Subcutaneous abdominal adipose tissue (tissue), 5 donors: ENCODE measurements at regions not wholly inside any gene's neighbourhood (a gene's known extent, or its start where the extent isn't known, plus 50 kb on each side); places are given as distances from the start of the nearest gene placed in this dataset.

Source experiments
- H3K27ac ChIP-seq: one replicate; pipeline ENCODE4 v1.7.0; 2013; ENCODE audit warnings: low read depth, mild to moderate bottlenecking, inconsistent platforms, low read length, moderate library complexity
- H3K27me3 ChIP-seq, 5 donors: one replicate each; pipeline ENCODE4 v1.7.0; 2013; ENCODE audit warnings: low read length in 5 of 5, inconsistent platforms in 1 of 5; ENCODE audit not compliant: control insufficient read depth in 5 of 5, insufficient read depth in 4 of 5
- H3K36me3 ChIP-seq, 5 donors: one replicate each; pipeline ENCODE4 v1.7.0; 2013; ENCODE audit warnings: low read length in 5 of 5; ENCODE audit not compliant: control insufficient read depth in 5 of 5, insufficient read depth in 5 of 5
- H3K4me1 ChIP-seq, 5 donors: one replicate each; pipeline ENCODE4 v1.7.0; 2013; ENCODE audit warnings: low read length in 5 of 5, mild to moderate bottlenecking in 3 of 5, moderate library complexity in 1 of 5; ENCODE audit not compliant: control insufficient read depth in 5 of 5, insufficient read depth in 5 of 5
- H3K4me3 ChIP-seq, 5 donors: one replicate each; pipeline ENCODE4 v1.7.0; 2013; ENCODE audit warnings: low read length in 5 of 5, low read depth in 1 of 5
- H3K9ac ChIP-seq, 5 donors: one replicate each; pipeline ENCODE4 v1.7.0; 2013; ENCODE audit warnings: low read length in 5 of 5, mild to moderate bottlenecking in 4 of 5, moderate library complexity in 3 of 5
- H3K9me3 ChIP-seq, 5 donors: one replicate each; pipeline ENCODE4 v1.7.0; 2013; ENCODE audit warnings: low read length in 5 of 5; ENCODE audit not compliant: control insufficient read depth in 5 of 5
- donor health status: healthy.
- donor health status: healthy.
- donor health status: healthy.
- donor health status: healthy.
- donor health status: healthy.

GRCh38 chr14:43480976-43481375, 1026.1 kb downstream of the FSCB start:
- no peaks in the 10 kb centered on the region for H3K4me1 ChIP-seq
- no peak overlapping the region for H3K4me3 ChIP-seq
- H3K27ac ChIP-seq, result no peak overlapping the region
- H3K27me3 ChIP-seq, result no peaks in the 10 kb centered on the region
- no peak overlapping the region for H3K9ac ChIP-seq
- no peaks in the 10 kb centered on the region for H3K36me3 ChIP-seq
- H3K9me3 ChIP-seq, result no peaks in the 10 kb centered on the region

GRCh38 chr14:43479596-43480195, 1027.4 kb downstream of the FSCB start:
- Histone ChIP-seq H3K4me3 (no peak overlapping the region), H3K27ac (no peak overlapping the region), H3K9ac (no peak overlapping the region), H3K27me3 (no peaks in the 10 kb centered on the region), H3K36me3 (no peaks in the 10 kb centered on the region), H3K9me3 (no peaks in the 10 kb centered on the region), H3K4me1 (no peaks in the 10 kb centered on the region)

GRCh38 chr14:43476822-43477221, 1030.3 kb downstream of the FSCB start:
- no peaks in the 10 kb centered on the region for H3K36me3 ChIP-seq
- H3K9ac ChIP-seq, result no peak overlapping the region
- no peaks in the 10 kb centered on the region for H3K27me3 ChIP-seq
- no peaks in the 10 kb centered on the region for H3K4me1 ChIP-seq
- no peaks in the 10 kb centered on the region for H3K9me3 ChIP-seq
- H3K4me3 ChIP-seq, result no peak overlapping the region
- H3K27ac ChIP-seq, result no peak overlapping the region

GRCh38 chr14:43475757-43476156, 1031.3 kb downstream of the FSCB start:
- Histone ChIP-seq H3K9ac (no peak overlapping the region), H3K27me3 (no peaks in the 10 kb centered on the region), H3K36me3 (no peaks in the 10 kb centered on the region), H3K9me3 (no peaks in the 10 kb centered on the region), H3K4me1 (no peaks in the 10 kb centered on the region), H3K4me3 (no peak overlapping the region), H3K27ac (no peak overlapping the region)

GRCh38 chr14:43471595-43471994, 1035.5 kb downstream of the FSCB start:
- Histone ChIP-seq H3K4me3 (no peak overlapping the region), H3K4me1 (no peaks in the 10 kb centered on the region), H3K27me3 (no peaks in the 10 kb centered on the region), H3K9me3 (no peaks in the 10 kb centered on the region), H3K36me3 (no peaks in the 10 kb centered on the region), H3K9ac (no peak overlapping the region), H3K27ac (no peak overlapping the region)

GRCh38 chr14:43464968-43465367, 1042.1 kb downstream of the FSCB start:
- Histone ChIP-seq H3K36me3 (no peaks in the 10 kb centered on the region), H3K4me1 (no peaks in the 10 kb centered on the region), H3K9ac (no peak overlapping the region), H3K9me3 (peaks cover 0 to 4% (median 0%) of the 10 kb centered on the region in 5 donors), H3K27ac (no peak overlapping the region), H3K27me3 (no peaks in the 10 kb centered on the region), H3K4me3 (no peak overlapping the region)

- no peaks in the 10 kb centered on the region for H3K27me3 ChIP-seq
- H3K4me1 ChIP-seq, result no peaks in the 10 kb centered on the region
- H3K9me3 ChIP-seq, result peaks cover 0 to 3% (median 2%) of the 10 kb centered on the region in 5 donors
- H3K4me3 ChIP-seq, result no peak overlapping the region
- no peaks in the 10 kb centered on the region for H3K36me3 ChIP-seq
- no peak overlapping the region for H3K27ac ChIP-seq
- no peak overlapping the region for H3K9ac ChIP-seq
Measured at GRCh38 chr14:43449291-43449690, 1057.8 kb downstream of the FSCB start.

- Histone ChIP-seq H3K9ac (no peak overlapping the region), H3K9me3 (no peaks in the 10 kb centered on the region), H3K4me3 (no peak overlapping the region), H3K27me3 (no peaks in the 10 kb centered on the region), H3K4me1 (no peaks in the 10 kb centered on the region), H3K36me3 (no peaks in the 10 kb centered on the region), H3K27ac (no peak overlapping the region)
Measured at GRCh38 chr14:43438056-43438455, 1069.0 kb downstream of the FSCB start.

GRCh38 chr14:43418324-43418723, 1088.8 kb downstream of the FSCB start:
- Histone ChIP-seq H3K27ac (no peak overlapping the region), H3K4me1 (no peaks in the 10 kb centered on the region), H3K36me3 (no peaks in the 10 kb centered on the region), H3K9ac (no peak overlapping the region), H3K9me3 (peaks cover 0 to 2% (median 0%) of the 10 kb centered on the region in 5 donors), H3K27me3 (no peaks in the 10 kb centered on the region), H3K4me3 (no peak overlapping the region)

- H3K36me3 ChIP-seq, result no peaks in the 10 kb centered on the region
Measured at GRCh38 chr14:43413084-43413483, 1094.0 kb downstream of the FSCB start.

GRCh38 chr14:43411841-43412240, 1095.2 kb downstream of the FSCB start:
- H3K9me3 ChIP-seq, result no peaks in the 10 kb centered on the region
- H3K9ac ChIP-seq, result no peak overlapping the region
- no peaks in the 10 kb centered on the region for H3K27me3 ChIP-seq
- no peaks in the 10 kb centered on the region for H3K4me1 ChIP-seq
- no peak overlapping the region for H3K27ac ChIP-seq
- H3K4me3 ChIP-seq, result no peak overlapping the region
- no peaks in the 10 kb centered on the region for H3K36me3 ChIP-seq

More at GRCh38 chr14:43413084-43413483, 1094.0 kb downstream of the FSCB start:
- Histone ChIP-seq H3K27me3 (no peaks in the 10 kb centered on the region), H3K9ac (no peak overlapping the region), H3K4me3 (no peak overlapping the region), H3K4me1 (no peaks in the 10 kb centered on the region), H3K9me3 (no peaks in the 10 kb centered on the region), H3K27ac (no peak overlapping the region)
